Activated B cell treated with CpG ODN at 0.5 μM for 24 hours (primary cell): ENCODE measurements at regions not wholly inside any gene's neighbourhood (a gene's known extent, or its start where the extent isn't known, plus 50 kb on each side); places are given as distances from the start of the nearest gene placed in this dataset.
"Not testable (repeated sequence)": the region's sequence is repeated elsewhere in the genome, so short reads cannot be mapped to it uniquely, and the experiment has no call there.

Experiments
- ATAC-seq: fragments of 200-7000 bp; cut with Tn5 transposase; one replicate; pipeline ENCODE4 v1.10.0; 2021; ENCODE audit warnings: low read depth, mild to moderate bottlenecking, moderate library complexity
- CTCF ChIA-PET: fragments of 350-600 bp; sonication (Branson Sonifier 250); formaldehyde crosslinking; loops from one replicate; lab custom pipeline; 2021; ENCODE audit warnings: antibody characterized with exemption; lab: Charles Lee
- POLR2A ChIA-PET: fragments of 350-600 bp; sonication (Branson Sonifier 250); formaldehyde crosslinking; loops from one replicate; lab custom pipeline; 2021; ENCODE audit warnings: antibody characterized with exemption; lab: Charles Lee
- DNase-seq: peaks from one replicate; pipeline ENCODE4 v3.0.0; 2022
- H3K27ac Mint-ChIP-seq: one replicate; pipeline ENCODE4 v1.8.0; 2020; ENCODE audit warnings: mixed read lengths
- H3K27me3 Mint-ChIP-seq: one replicate; pipeline ENCODE4 v1.8.0; 2021; ENCODE audit warnings: mixed read lengths
- H3K36me3 Mint-ChIP-seq: one replicate; pipeline ENCODE4 v1.8.0; 2021; ENCODE audit warnings: low read depth, mixed read lengths
- H3K4me1 Mint-ChIP-seq: one replicate; pipeline ENCODE4 v1.8.0; 2021; ENCODE audit warnings: mixed read lengths
- H3K4me3 Mint-ChIP-seq: one replicate; pipeline ENCODE4 v1.8.0; 2020; ENCODE audit warnings: mild to moderate bottlenecking, mixed read lengths
- H3K9me3 Mint-ChIP-seq: one replicate; pipeline ENCODE4 v1.8.0; 2020; ENCODE audit warnings: mixed read lengths
- CTCF ChIP-seq: fragments of 200-600 bp; IDR thresholded peaks from one replicate; pipeline ENCODE4 v1.8.0; 2022; ENCODE audit warnings: antibody characterized with exemption, mild to moderate bottlenecking
- intact Hi-C: fragments of 100-400 bp; cut with micrococcal nuclease; formaldehyde crosslinking; loops from one replicate; pipeline ENCODE4 v1.15.1; 2024

GRCh38 chr2:129499747-129500146, 479.7 kb upstream of the RAB6C start:
- no peaks in the 10 kb centered on the region for H3K9me3 Mint-ChIP-seq
- no peak overlapping the region for H3K4me3 Mint-ChIP-seq
- no peaks in the 10 kb centered on the region for H3K4me1 Mint-ChIP-seq
- TF ChIP-seq CTCF: no peak
- POLR2A ChIA-PET: no interaction called here
- peaks cover 9% of the 10 kb centered on the region for H3K27me3 Mint-ChIP-seq
- no peak for DNase-seq
- no peaks in the 10 kb centered on the region for H3K36me3 Mint-ChIP-seq
- no peak overlapping the region for H3K27ac Mint-ChIP-seq
- ATAC-seq: no peak
- CTCF ChIA-PET: no interaction called here
- intact Hi-C loops: no loop called here

- Mint-ChIP-seq H3K36me3 (no peaks in the 10 kb centered on the region), H3K4me1 (no peaks in the 10 kb centered on the region), H3K27me3 (peaks cover 9% of the 10 kb centered on the region), H3K9me3 (no peaks in the 10 kb centered on the region), H3K4me3 (no peak overlapping the region), H3K27ac (no peak overlapping the region)
- intact Hi-C loops: no loop called here
- TF ChIP-seq CTCF: no peak
- ATAC-seq (no peak), DNase-seq (no peak)
- ChIA-PET CTCF (no interaction called here), POLR2A (no interaction called here)
Measured at GRCh38 chr2:129502781-129503180, 476.7 kb upstream of the RAB6C start.

GRCh38 chr2:129504646-129505045, 474.8 kb upstream of the RAB6C start:
- Mint-ChIP-seq H3K27ac (no peak overlapping the region), H3K9me3 (no peaks in the 10 kb centered on the region), H3K36me3 (no peaks in the 10 kb centered on the region), H3K4me3 (no peak overlapping the region), H3K4me1 (no peaks in the 10 kb centered on the region), H3K27me3 (peaks cover 9% of the 10 kb centered on the region)
- ChIA-PET POLR2A (no interaction called here), CTCF (no interaction called here)
- no peak for TF ChIP-seq CTCF
- ATAC-seq: no peak
- intact Hi-C loops: no loop called here
- no peak for DNase-seq

- TF ChIP-seq CTCF: no peak
- no peak overlapping the region for H3K27ac Mint-ChIP-seq
- no peaks in the 10 kb centered on the region for H3K36me3 Mint-ChIP-seq
- ChIA-PET POLR2A (no interaction called here), CTCF (no interaction called here)
- intact Hi-C loops: no loop called here
- H3K4me3 Mint-ChIP-seq: no peak overlapping the region
- H3K4me1 Mint-ChIP-seq: peaks cover 4% of the 10 kb centered on the region
- DNase-seq: no peak
- H3K27me3 Mint-ChIP-seq: no peaks in the 10 kb centered on the region
- peaks cover 22% of the 10 kb centered on the region for H3K9me3 Mint-ChIP-seq
- ATAC-seq: no peak
Measured at GRCh38 chr2:129518937-129519336, 460.5 kb upstream of the RAB6C start.

- POLR2A ChIA-PET, H3K36me3 Mint-ChIP-seq, CTCF ChIA-PET, ATAC-seq, H3K27me3 Mint-ChIP-seq, intact Hi-C loops, H3K4me3 Mint-ChIP-seq, H3K27ac Mint-ChIP-seq, H3K4me1 Mint-ChIP-seq, H3K9me3 Mint-ChIP-seq, DNase-seq: not testable (repeated sequence)
Measured at GRCh38 chr2:129532158-129532557, 447.3 kb upstream of the RAB6C start.

GRCh38 chr2:129548880-129549279, 430.6 kb upstream of the RAB6C start:
- intact Hi-C loops: no loop called here

More at GRCh38 chr2:129548880-129549279, 430.6 kb upstream of the RAB6C start:
- Mint-ChIP-seq H3K4me1 (no peaks in the 10 kb centered on the region), H3K9me3 (peaks cover 1% of the 10 kb centered on the region), H3K4me3 (no peak overlapping the region), H3K27ac (no peak overlapping the region), H3K27me3 (peaks cover 1% of the 10 kb centered on the region), H3K36me3 (no peaks in the 10 kb centered on the region)
- DNase-seq (no peak), ATAC-seq (no peak)
- TF ChIP-seq CTCF: no peak
- CTCF ChIA-PET: no interaction called here
- POLR2A ChIA-PET: no interaction called here
